ENCODE measurements at regions not wholly inside any gene's neighbourhood (a gene's known extent, or its start where the extent isn't known, plus 50 kb on each side); places are given as distances from the start of the nearest gene placed in this dataset.

DNA sequence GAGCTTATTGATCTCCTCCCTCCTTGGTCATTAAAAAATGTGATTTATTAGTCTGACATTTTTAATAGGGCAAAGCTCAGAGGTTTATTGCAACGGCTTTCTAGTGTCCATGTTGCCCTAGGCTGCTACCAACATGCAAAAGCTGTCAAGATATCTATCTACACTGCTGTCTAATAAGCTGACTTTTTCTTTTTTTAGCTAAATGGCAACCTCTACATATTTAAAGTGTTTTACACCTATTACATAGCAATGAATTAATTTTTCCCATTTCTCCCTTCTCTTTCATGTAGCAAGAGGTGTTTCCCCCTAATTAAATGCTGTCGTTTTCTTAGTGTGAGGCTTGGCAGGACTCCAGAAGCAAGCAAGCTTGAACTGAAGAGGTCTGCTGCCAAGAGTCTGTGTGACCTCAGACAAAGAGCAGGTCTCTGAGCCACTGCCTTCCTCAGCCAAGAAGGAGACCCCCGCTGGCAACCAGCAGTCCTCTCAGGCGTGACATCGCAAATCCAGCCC lies 79.4 kb downstream of the GAS1 start:
- no peak for DNase-seq (ENCODE audit: low spot score)
- no peak for TF ChIP-seq CTCF (IDR thresholded peaks at IDR 0.05; ENCODE audit: extremely low read depth, missing control alignments)

- no peak for TF ChIP-seq CTCF (IDR thresholded peaks at IDR 0.05; ENCODE audit: extremely low read depth, missing control alignments)
- DNase-seq (ENCODE audit: low spot score), result no peak
Observed at GRCh38 chr9:86865952-86866351, 81.4 kb downstream of the GAS1 start.

GRCh38 chr9:86860006-86860405 lies 87.3 kb downstream of the GAS1 start:
- TF ChIP-seq CTCF (IDR thresholded peaks at IDR 0.05; ENCODE audit: extremely low read depth, missing control alignments), result no peak
- DNase-seq (ENCODE audit: low spot score), result no peak

GRCh38 chr9:86859056-86859455 lies 88.2 kb downstream of the GAS1 start:
- no peak for DNase-seq (ENCODE audit: low spot score)
- no peak for TF ChIP-seq CTCF (IDR thresholded peaks at IDR 0.05; ENCODE audit: extremely low read depth, missing control alignments)

GRCh38 chr9:86858009-86858408 lies 89.3 kb downstream of the GAS1 start:
- TF ChIP-seq CTCF (IDR thresholded peaks at IDR 0.05; ENCODE audit: extremely low read depth, missing control alignments), result no peak

GRCh38 chr9:86856259-86856658 lies 91.0 kb downstream of the GAS1 start:
- no peak for DNase-seq (ENCODE audit: low spot score)
- no peak for TF ChIP-seq CTCF (IDR thresholded peaks at IDR 0.05; ENCODE audit: extremely low read depth, missing control alignments)

More at GRCh38 chr9:86858009-86858408, 89.3 kb downstream of the GAS1 start:
- no peak for DNase-seq (ENCODE audit: low spot score)

- TF ChIP-seq CTCF (IDR thresholded peaks at IDR 0.05; ENCODE audit: extremely low read depth, missing control alignments), result no peak
- no peak for DNase-seq (ENCODE audit: low spot score)
Observed at GRCh38 chr9:86854898-86855523, 92.3 kb downstream of the GAS1 start.

Measured in GM20000 (cell line).